Right cardiac atrium (tissue), 5 donors: ENCODE measurements at regions not wholly inside any gene's neighbourhood (a gene's known extent, or its start where the extent isn't known, plus 50 kb on each side); places are given as distances from the start of the nearest gene placed in this dataset.
"Not testable (repeated sequence)": the region's sequence is repeated elsewhere in the genome, so short reads cannot be mapped to it uniquely, and the experiment has no call there.

Source experiments
- ATAC-seq, 2 donors: fragments of 200-7000 bp; cut with Tn5 transposase; one replicate each; pipeline versions ENCODE4 v1.8.0 to v1.9.1; 2020; ENCODE audit warnings: moderate library complexity in 2 of 2, mild to moderate bottlenecking in 1 of 2
- DNase-seq, 3 donors: peaks; one replicate each; pipeline ENCODE4 v3.0.0-alpha.2; 2020
- H3K27ac ChIP-seq: one replicate; pipeline ENCODE4 v1.5.1; 2013; ENCODE audit warnings: mild to moderate bottlenecking, low read length, control low read depth, moderate library complexity
- H3K27me3 ChIP-seq: one replicate; pipeline ENCODE4 v1.6.1; 2013; ENCODE audit not compliant: control insufficient read depth, insufficient read depth
- H3K4me1 ChIP-seq: one replicate; pipeline ENCODE4 v1.6.1; 2013; ENCODE audit warnings: low read length; ENCODE audit not compliant: control insufficient read depth, insufficient read depth
- H3K4me3 ChIP-seq: one replicate; pipeline ENCODE4 v1.5.1; 2013; ENCODE audit warnings: low read length, control low read depth
- H3K9me3 ChIP-seq: one replicate; pipeline ENCODE4 v1.6.1; 2013; ENCODE audit warnings: low read length; ENCODE audit not compliant: control insufficient read depth
- WGBS: extraction: QIAGEN DNeasy Blood & Tissue Kit; methylation state at CpG from one replicate; pipeline ENCODE4 v1.1.7; 2013; 5-methylcytosine and 5-hydroxymethylcytosine counted together
- intact Hi-C, 4 donors: fragments of 100-400 bp; cut with DNase I; formaldehyde crosslinking; loops; one replicate each; pipeline versions ENCODE4 v1.11.0 to v1.14.0; 2022 to 2023
- donor health status: healthy with polysubstance abuse.
- donor health status: DM: no; HTN: yes; CAD: no.
- donor health status: DM: no; HTN: no; CAD: no.
- donor health status: DM: no; HTN: yes; CAD: no; lungs with severe emphysema.
- donor health status: DM: yes; HTN: yes; CAD: no.

DNA sequence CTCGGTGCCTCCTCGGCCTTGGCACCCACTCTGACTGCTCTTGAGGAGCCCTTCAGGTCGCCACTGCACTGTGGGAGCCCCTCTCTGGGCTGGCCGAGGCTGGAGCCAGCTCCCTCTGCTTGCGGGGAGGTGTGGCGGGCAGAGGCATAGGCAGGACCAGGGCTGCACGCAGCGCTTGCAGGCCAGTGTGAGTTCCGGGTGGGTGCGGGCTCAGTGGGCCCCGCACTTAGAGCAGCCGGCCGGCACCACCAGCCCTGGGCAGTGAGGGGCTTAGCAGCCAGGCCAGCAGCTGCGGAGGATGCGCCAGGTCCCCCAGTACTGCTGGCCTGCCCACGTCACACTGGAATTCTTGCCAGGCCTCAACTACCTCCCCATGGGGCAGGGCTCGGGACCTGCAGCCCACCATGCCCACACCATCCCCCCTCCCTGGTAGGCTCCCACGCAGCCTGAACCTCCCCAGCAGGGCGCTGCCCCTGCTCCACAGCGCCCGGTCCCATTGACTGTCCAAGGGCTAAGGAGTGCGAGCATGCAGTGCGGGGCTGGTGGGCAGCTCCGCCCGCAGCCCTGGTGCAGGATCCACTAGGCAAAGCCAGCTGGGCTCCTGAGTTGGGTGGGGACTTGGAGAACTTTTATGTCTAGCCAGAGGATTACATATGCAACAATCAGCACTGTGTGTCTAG lies 602.9 kb upstream of the ST8SIA4 start:
- H3K4me3 ChIP-seq, result no peak overlapping the region
- no peak overlapping the region for H3K27ac ChIP-seq
- H3K4me1 ChIP-seq, result no peaks in the 10 kb centered on the region
- no peak for ATAC-seq
- H3K27me3 ChIP-seq, result no peaks in the 10 kb centered on the region
- no peaks in the 10 kb centered on the region for H3K9me3 ChIP-seq
- WGBS, result 92% methylated on average over 25 of the region's 25 CpGs
- DNase-seq, result no peak
- intact Hi-C loops, result no loop called here

GRCh38 chr5:101482931-101483330 lies 579.8 kb upstream of the ST8SIA4 start:
- no peak overlapping the region for H3K27ac ChIP-seq
- no peaks in the 10 kb centered on the region for H3K4me1 ChIP-seq
- no peaks in the 10 kb centered on the region for H3K27me3 ChIP-seq
- ATAC-seq (no peak), DNase-seq (no peak)
- intact Hi-C loops, result no loop called here
- WGBS, result 64% methylated on average over 3 of the region's 3 CpGs
- H3K9me3 ChIP-seq, result no peaks in the 10 kb centered on the region
- no peak overlapping the region for H3K4me3 ChIP-seq

DNA sequence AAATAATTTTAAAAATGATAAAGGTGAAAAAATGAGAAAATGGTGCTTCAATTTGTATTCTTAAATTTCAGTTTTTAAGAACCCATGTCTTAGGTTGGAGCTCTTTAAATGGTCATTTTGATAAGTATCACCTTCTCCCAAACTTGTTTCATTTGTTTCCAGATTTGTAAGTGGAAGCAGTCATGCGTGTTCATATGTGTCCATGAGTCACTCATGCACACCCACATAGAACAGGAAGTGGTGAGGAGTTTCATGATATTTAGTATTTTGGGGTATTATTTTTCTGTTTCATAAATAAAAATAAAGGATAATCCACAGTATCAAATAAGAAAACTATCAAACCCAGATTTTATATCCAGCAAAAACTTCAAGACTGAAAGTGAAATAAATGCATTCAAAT lies 570.4 kb upstream of the ST8SIA4 start:
- 76% methylated on average over 1 of the region's 1 CpG for WGBS
- ATAC-seq, result no peak
- no peaks in the 10 kb centered on the region for H3K4me1 ChIP-seq
- H3K9me3 ChIP-seq, result no peaks in the 10 kb centered on the region
- intact Hi-C loops, result no loop called here
- H3K27me3 ChIP-seq, result no peaks in the 10 kb centered on the region
- no peak for DNase-seq
- H3K27ac ChIP-seq, result no peak overlapping the region
- no peak overlapping the region for H3K4me3 ChIP-seq

DNA sequence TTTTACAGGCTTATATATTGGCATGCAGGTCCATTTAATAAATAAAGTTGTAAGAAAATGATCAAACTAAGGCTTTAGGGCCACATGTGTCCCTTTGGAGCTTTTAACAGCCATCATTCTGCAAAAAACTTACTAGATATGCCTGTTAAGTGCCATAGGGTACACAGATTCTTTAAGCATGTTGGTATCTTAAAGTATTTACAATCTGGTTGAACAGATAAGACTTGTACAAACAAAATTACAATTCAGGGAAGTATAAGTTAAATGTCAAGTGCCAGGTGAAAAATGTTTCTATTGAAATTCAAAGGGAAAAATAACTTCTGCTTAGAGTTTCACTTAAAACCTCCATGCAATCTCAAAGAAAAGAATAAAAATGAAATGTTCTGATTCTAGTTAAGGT lies 558.4 kb upstream of the ST8SIA4 start:
- no peak overlapping the region for H3K27ac ChIP-seq
- ATAC-seq (no peak), DNase-seq (no peak)
- no peaks in the 10 kb centered on the region for H3K27me3 ChIP-seq
- H3K4me1 ChIP-seq, result no peaks in the 10 kb centered on the region
- H3K4me3 ChIP-seq, result no peak overlapping the region
- intact Hi-C loops, result no loop called here
- no peaks in the 10 kb centered on the region for H3K9me3 ChIP-seq

DNA sequence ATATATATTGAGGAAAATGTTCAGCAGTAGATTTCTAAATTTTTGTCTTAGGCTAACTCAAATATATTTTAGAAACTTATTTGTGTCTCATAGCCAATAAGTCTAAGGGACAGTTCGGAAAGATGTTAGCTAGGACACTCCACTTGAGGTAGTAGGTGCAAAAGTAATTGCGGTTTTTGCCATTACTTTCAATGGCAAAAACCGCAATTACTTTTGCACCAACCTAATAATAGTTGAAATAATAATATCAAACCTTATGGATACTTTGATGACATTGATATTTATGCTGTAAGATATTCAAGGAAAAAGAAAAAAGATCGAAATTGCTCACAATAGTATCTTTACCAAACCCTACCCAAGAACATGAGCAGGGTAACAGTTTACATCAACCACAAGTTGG lies 555.5 kb upstream of the ST8SIA4 start:
- no peak overlapping the region for H3K27ac ChIP-seq
- DNase-seq, result no peak
- H3K4me3 ChIP-seq, result no peak overlapping the region
- ATAC-seq, result no peak
- intact Hi-C loops, result no loop called here
- H3K9me3 ChIP-seq, result no peaks in the 10 kb centered on the region
- WGBS, result 70% methylated on average over 4 of the region's 4 CpGs
- no peaks in the 10 kb centered on the region for H3K27me3 ChIP-seq
- H3K4me1 ChIP-seq, result no peaks in the 10 kb centered on the region

DNA sequence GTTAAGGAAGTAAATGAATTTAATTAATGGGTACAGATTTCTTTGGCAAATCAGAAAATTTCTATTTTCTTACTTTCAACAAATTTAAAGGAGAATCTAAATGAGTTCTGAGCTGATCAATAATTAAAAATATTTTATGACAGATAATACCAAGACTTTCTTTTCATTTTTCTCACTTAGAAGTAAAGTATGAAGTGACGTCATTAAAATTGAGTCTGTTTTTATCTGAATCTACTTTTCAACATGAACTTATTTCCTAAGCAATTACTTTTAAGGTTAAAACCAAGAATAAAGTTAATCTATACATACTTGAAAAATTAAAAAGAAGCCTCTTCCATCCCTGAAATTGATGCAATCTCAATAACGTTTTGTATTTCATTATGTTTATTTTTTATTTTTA lies 552.8 kb upstream of the ST8SIA4 start:
- DNase-seq (no peak), ATAC-seq (no peak)
- Histone ChIP-seq H3K27ac (no peak overlapping the region), H3K9me3 (no peaks in the 10 kb centered on the region), H3K4me3 (no peak overlapping the region), H3K27me3 (no peaks in the 10 kb centered on the region), H3K4me1 (no peaks in the 10 kb centered on the region)
- 67% methylated on average over 2 of the region's 2 CpGs for WGBS
- intact Hi-C loops, result no loop called here

DNA sequence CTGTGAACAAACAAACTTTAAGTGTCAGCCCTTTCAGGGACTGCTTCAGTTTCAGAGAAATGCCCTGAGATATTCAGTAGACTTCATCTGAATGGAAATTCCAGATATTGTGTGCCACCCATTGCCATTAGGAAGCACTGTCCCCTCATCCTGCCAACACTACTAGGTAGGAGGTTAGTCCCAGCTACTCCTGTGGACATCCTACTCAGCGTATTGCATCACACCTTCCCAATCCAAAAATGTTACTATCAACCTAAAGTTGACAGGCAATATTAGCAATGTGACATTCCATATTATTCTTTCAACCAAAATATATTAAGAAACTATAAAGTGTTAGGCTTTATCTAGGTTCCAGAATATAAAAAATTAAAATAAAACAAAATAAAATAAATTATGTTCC lies 552.0 kb upstream of the ST8SIA4 start:
- no peaks in the 10 kb centered on the region for H3K9me3 ChIP-seq
- H3K4me3 ChIP-seq, result no peak overlapping the region
- ATAC-seq, result no peak
- H3K4me1 ChIP-seq, result no peaks in the 10 kb centered on the region
- H3K27ac ChIP-seq, result no peak overlapping the region
- WGBS, result 95% methylated on average over 1 of the region's 1 CpG
- H3K27me3 ChIP-seq, result no peaks in the 10 kb centered on the region
- DNase-seq, result no peak
- intact Hi-C loops, result no loop called here

DNA sequence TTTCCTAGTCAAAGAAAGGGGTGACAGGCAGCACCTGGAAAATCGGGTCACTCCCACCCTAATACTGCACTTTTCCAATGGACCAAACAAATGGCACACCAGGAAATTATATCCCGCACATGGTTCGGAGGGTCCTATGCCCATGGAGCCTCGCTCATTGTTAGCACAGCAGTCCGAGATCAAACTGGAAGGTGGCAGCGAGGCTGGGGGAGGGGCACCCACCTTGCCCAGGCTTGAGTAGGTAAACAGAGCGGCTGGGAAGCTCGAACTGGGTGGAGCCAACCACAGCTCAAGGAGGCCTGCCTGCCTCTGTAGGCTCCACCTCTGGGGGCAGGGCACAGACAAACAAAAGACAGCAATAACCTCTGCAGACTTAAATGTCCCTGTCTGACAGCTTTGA lies 539.2 kb upstream of the ST8SIA4 start:
- H3K9me3 ChIP-seq, H3K27ac ChIP-seq, H3K4me3 ChIP-seq, H3K27me3 ChIP-seq, H3K4me1 ChIP-seq, intact Hi-C loops, ATAC-seq: not testable (repeated sequence)
- peak in 1 of 3 donors; percentile 30 for DNase-seq
- WGBS, result 89% methylated on average over 8 of the region's 8 CpGs

DNA sequence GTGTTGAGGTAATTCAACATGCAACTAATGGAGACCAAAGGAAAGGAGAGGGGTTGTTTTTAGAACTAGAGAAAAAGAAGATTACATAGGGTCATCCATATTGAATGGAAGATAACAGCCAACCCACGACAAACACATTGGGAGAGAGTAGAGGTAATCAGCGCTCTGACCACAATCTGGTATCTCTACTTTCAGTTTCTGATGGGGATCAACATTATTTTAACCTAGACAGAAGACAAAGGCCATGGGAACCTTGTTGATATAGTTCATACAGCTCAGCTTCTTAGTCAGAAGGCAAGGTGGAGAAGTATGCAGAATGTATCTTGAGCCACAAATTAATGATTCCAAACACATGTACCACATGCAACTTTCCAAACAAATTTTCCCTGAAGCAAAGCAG lies 537.1 kb upstream of the ST8SIA4 start:
- Histone ChIP-seq H3K27me3 (no peaks in the 10 kb centered on the region), H3K4me1 (no peaks in the 10 kb centered on the region), H3K27ac (no peak overlapping the region), H3K4me3 (no peak overlapping the region), H3K9me3 (no peaks in the 10 kb centered on the region)
- intact Hi-C loops, result no loop called here
- 71% methylated on average over 2 of the region's 2 CpGs for WGBS
- DNase-seq (no peak), ATAC-seq (no peak)

GRCh38 chr5:101437351-101437750 lies 534.3 kb upstream of the ST8SIA4 start:
- H3K4me3 ChIP-seq, result no peak overlapping the region
- intact Hi-C loops, result no loop called here
- ATAC-seq, result no peak
- DNase-seq, result no peak
- no peaks in the 10 kb centered on the region for H3K4me1 ChIP-seq
- no peaks in the 10 kb centered on the region for H3K27me3 ChIP-seq
- 67% methylated on average over 2 of the region's 2 CpGs for WGBS
- no peak overlapping the region for H3K27ac ChIP-seq
- H3K9me3 ChIP-seq, result no peaks in the 10 kb centered on the region

- H3K4me3 ChIP-seq, result no peak overlapping the region
- no peak overlapping the region for H3K27ac ChIP-seq
- DNase-seq, result no peak
- H3K27me3 ChIP-seq, result no peaks in the 10 kb centered on the region
- ATAC-seq, result no peak
- intact Hi-C loops, result no loop called here
- WGBS, result 27% methylated on average over 2 of the region's 2 CpGs
- no peaks in the 10 kb centered on the region for H3K4me1 ChIP-seq
- no peaks in the 10 kb centered on the region for H3K9me3 ChIP-seq
These were observed 532.7 kb upstream of the ST8SIA4 start for GRCh38 chr5:101435768-101436167.

GRCh38 chr5:101431201-101431600 lies 528.1 kb upstream of the ST8SIA4 start:
- DNase-seq (no peak), ATAC-seq (no peak)
- no peaks in the 10 kb centered on the region for H3K4me1 ChIP-seq
- no peak overlapping the region for H3K4me3 ChIP-seq
- H3K27me3 ChIP-seq, result no peaks in the 10 kb centered on the region
- no peak overlapping the region for H3K27ac ChIP-seq
- H3K9me3 ChIP-seq, result no peaks in the 10 kb centered on the region
- WGBS, result 47% methylated on average over 1 of the region's 1 CpG
- intact Hi-C loops, result no loop called here
